NT2/D1 (cell line): ENCODE measurements at regions not wholly inside any gene's neighbourhood (a gene's known extent, or its start where the extent isn't known, plus 50 kb on each side); places are given as distances from the start of the nearest gene placed in this dataset.
"Not testable (repeated sequence)": the region's sequence is repeated elsewhere in the genome, so short reads cannot be mapped to it uniquely, and the experiment has no call there.

ENCODE experiments used
- DNase-seq: peaks from one replicate; pipeline ENCODE4 v3.0.0-alpha.2; 2011; ENCODE audit warnings: low read depth, low spot score
- H3K27me3 ChIP-seq: 2 replicates; pipeline ENCODE4 v1.6.0; 2011; ENCODE audit warnings: mild to moderate bottlenecking; ENCODE audit not compliant: insufficient read length, insufficient read depth
- H3K36me3 ChIP-seq: 2 replicates; pipeline ENCODE4 v1.6.1; 2011; ENCODE audit warnings: mild to moderate bottlenecking, low read length, mixed read lengths; ENCODE audit not compliant: insufficient read depth, insufficient read length
- H3K4me1 ChIP-seq: 2 replicates; pipeline ENCODE4 v1.5.1; 2011; ENCODE audit not compliant: insufficient read depth, insufficient read length
- H3K4me3 ChIP-seq: 2 replicates; pipeline ENCODE4 v1.5.1; 2011; ENCODE audit warnings: low read depth; ENCODE audit not compliant: insufficient read length
- H3K9ac ChIP-seq: 2 replicates; pipeline ENCODE4 v1.6.0; 2011; ENCODE audit warnings: low read depth; ENCODE audit not compliant: insufficient read length
- H3K9me3 ChIP-seq: 2 replicates; pipeline ENCODE4 v1.5.1; 2011; ENCODE audit warnings: mild to moderate bottlenecking, low read length; ENCODE audit not compliant: insufficient read depth
- SUZ12 ChIP-seq: IDR thresholded peaks from 2 replicates; pipeline ENCODE4 v1.6.1; 2011; ENCODE audit not compliant: insufficient read length, insufficient read depth; ENCODE audit errors: extremely low read depth
- YY1 ChIP-seq: IDR thresholded peaks from 2 replicates; pipeline ENCODE4 v1.6.1; 2011; ENCODE audit not compliant: insufficient read length, insufficient read depth
- ZNF274 ChIP-seq: IDR thresholded peaks from 2 replicates; pipeline ENCODE4 v1.6.1; 2011; ENCODE audit warnings: mild to moderate bottlenecking, low read depth, low read length

DNA sequence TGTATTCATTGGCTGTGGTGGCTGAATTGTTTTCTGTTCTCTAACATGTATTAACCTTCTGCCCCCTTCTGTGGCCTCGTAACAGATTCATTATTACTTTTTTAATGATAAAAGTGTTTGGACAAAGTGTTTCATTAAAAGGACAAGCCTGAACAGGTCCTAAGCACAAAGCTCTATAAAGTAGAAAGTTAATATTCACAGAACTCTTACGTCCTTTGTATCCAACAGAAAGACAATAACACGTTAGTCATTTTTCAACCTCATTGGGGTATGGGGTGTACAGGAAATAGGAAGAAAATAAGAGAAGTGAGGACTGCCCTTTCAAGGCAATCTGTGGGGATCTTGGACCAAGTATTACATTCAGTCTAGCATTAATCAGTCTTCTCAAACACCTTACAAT, 105.5 kb upstream of the RGPD4 start:
- Histone ChIP-seq H3K9me3 (no peaks in the 10 kb centered on the region), H3K4me3 (no peak overlapping the region), H3K9ac (no peak overlapping the region), H3K36me3 (no peaks in the 10 kb centered on the region), H3K27me3 (no peaks in the 10 kb centered on the region), H3K4me1 (no peaks in the 10 kb centered on the region)
- no peak for TF ChIP-seq YY1
- no peak for TF ChIP-seq SUZ12
- TF ChIP-seq ZNF274: no peak
- DNase-seq: no peak

DNA sequence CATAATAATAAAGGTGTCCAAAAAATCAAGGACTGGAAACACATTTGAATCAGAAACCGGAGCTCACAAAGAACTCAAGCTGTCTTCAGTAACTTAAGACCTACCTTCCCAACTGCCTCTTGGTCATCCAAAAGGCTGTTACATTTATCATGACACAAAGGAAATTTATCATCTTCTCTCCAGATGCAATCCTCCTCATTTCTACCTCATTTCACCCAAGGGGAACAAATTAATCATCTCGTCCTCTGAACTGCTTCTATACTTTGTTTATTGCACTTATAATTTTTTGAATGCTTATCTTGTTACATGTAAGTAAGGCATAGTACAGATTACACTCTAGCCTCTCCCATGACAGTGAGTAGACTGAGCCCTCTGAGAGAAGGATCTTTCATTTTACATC, 105.1 kb upstream of the RGPD4 start:
- H3K9me3 ChIP-seq: no peaks in the 10 kb centered on the region
- H3K9ac ChIP-seq: no peak overlapping the region
- H3K27me3 ChIP-seq: no peaks in the 10 kb centered on the region
- TF ChIP-seq SUZ12: no peak
- TF ChIP-seq YY1: no peak
- no peak for TF ChIP-seq ZNF274
- H3K4me3 ChIP-seq: no peak overlapping the region
- H3K36me3 ChIP-seq: no peaks in the 10 kb centered on the region
- no peak for DNase-seq
- H3K4me1 ChIP-seq: no peaks in the 10 kb centered on the region

DNA sequence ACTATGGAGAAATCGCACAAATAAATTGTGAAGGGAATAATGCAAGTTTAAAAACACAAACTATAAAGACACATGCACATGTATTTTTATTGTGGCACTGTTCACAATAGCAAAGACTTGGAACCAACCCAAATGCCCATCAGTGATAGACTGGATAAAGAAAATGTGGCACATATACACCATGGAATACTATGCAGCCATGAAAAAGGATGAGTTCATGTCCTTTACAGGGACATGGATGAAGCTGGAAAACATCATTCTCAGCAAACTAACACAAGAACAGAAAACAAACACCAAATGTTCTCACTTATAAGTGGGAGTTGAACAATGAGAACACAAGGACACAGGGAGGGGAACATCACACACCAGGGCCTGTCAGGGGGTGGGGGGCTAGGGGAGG, 100.9 kb upstream of the RGPD4 start:
- not testable (repeated sequence) for H3K36me3 ChIP-seq, H3K4me3 ChIP-seq

DNA sequence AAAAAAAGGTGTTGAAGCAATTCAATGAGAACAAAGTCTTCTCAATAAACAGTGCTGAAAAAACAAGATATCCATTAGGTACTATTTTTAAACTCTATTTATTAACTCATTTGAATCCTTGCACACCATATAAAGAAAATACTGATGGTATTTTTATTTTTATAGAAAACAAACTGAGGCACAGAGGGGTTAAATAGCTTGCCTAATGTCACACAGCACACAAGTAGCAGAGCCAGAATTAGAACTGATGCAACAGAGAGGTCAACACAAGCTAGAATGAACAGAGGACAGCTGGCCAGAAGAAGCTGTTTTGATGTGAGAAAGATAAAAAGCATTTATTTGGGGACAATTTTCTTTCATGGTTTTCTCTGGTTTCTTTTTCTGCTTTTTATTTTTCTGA, 99.4 kb upstream of the RGPD4 start:
- no peak for DNase-seq
- no peak for TF ChIP-seq YY1
- TF ChIP-seq SUZ12: no peak
- no peak for TF ChIP-seq ZNF274
- Histone ChIP-seq H3K36me3 (no peaks in the 10 kb centered on the region), H3K4me3 (no peak overlapping the region), H3K9ac (no peak overlapping the region), H3K9me3 (no peaks in the 10 kb centered on the region), H3K27me3 (no peaks in the 10 kb centered on the region), H3K4me1 (no peaks in the 10 kb centered on the region)

More for the DNA sequence above, 100.9 kb upstream of the RGPD4 start:
- not testable (repeated sequence) for H3K9me3 ChIP-seq, DNase-seq, H3K27me3 ChIP-seq, H3K9ac ChIP-seq, H3K4me1 ChIP-seq

DNA sequence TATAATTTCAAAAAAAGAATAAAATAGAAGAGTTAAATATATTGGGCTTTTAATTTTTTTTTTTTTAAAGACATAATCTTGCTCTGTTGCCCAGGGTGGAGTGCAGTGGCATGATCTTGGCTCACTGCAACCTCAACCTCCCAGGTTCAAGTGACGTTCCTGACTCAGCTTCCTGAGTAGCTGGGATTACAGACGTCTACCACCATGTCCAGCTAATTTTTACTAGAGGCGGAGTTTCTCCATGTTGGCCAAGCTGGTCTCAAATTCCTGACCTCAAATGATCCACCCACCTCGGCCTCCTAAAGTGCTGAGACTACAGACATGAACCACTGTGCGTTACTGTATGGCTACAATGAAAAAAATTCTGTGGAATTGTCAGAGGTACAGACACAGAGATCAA, 98.1 kb upstream of the RGPD4 start:
- H3K4me1 ChIP-seq: no peaks in the 10 kb centered on the region
- H3K9me3 ChIP-seq: no peaks in the 10 kb centered on the region
- no peaks in the 10 kb centered on the region for H3K27me3 ChIP-seq
- DNase-seq: no peak
- H3K4me3 ChIP-seq: no peak overlapping the region
- H3K36me3 ChIP-seq: no peaks in the 10 kb centered on the region
- TF ChIP-seq ZNF274: no peak
- TF ChIP-seq SUZ12: no peak
- no peak for TF ChIP-seq YY1
- no peak overlapping the region for H3K9ac ChIP-seq

DNA sequence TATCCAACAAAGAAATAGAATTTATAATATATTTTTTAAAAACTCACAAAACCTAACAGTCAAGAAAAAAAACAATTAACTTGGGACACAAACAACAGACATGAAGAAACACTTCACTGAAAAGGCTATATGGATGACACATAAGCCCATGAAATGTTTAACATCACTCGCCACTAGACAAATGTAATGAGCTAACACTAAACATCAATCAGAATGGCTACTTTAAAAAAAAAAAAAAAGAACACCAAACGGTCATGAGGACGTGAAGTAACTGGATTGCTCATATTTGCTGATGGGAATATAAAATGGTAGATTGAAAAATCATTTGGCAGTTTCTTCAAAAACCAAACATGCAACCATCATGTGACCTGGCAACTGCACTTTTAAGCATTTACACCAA, 97.3 kb upstream of the RGPD4 start:
- H3K4me1 ChIP-seq: no peaks in the 10 kb centered on the region
- DNase-seq: no peak
- H3K27me3 ChIP-seq: no peaks in the 10 kb centered on the region
- H3K9me3 ChIP-seq: no peaks in the 10 kb centered on the region
- no peaks in the 10 kb centered on the region for H3K36me3 ChIP-seq
- no peak for TF ChIP-seq YY1
- no peak for TF ChIP-seq ZNF274
- no peak for TF ChIP-seq SUZ12
- H3K4me3 ChIP-seq: no peak overlapping the region
- H3K9ac ChIP-seq: no peak overlapping the region

DNA sequence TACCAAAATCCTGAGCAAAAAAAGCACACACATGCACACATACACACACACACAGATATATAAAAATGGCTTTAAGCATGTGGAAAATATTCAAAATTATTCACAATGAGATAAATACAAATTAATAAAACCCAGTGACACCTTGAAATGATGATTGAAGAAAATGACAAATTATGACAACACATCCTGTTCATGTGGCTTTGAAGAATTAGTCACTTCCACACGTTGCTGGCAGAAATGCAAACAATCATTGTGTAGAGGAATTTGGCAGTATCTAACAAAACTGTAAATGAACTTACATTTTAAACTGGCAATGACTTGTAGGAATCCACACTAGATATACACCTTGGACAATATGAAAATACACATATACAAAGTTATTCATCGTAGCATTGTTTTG, 95.8 kb upstream of the RGPD4 start:
- H3K9me3 ChIP-seq: no peaks in the 10 kb centered on the region
- TF ChIP-seq ZNF274 (no peak), SUZ12 (no peak), YY1 (no peak)
- no peaks in the 10 kb centered on the region for H3K27me3 ChIP-seq
- no peak for DNase-seq
- no peak overlapping the region for H3K4me3 ChIP-seq
- no peak overlapping the region for H3K9ac ChIP-seq
- H3K36me3 ChIP-seq: no peaks in the 10 kb centered on the region
- no peaks in the 10 kb centered on the region for H3K4me1 ChIP-seq

DNA sequence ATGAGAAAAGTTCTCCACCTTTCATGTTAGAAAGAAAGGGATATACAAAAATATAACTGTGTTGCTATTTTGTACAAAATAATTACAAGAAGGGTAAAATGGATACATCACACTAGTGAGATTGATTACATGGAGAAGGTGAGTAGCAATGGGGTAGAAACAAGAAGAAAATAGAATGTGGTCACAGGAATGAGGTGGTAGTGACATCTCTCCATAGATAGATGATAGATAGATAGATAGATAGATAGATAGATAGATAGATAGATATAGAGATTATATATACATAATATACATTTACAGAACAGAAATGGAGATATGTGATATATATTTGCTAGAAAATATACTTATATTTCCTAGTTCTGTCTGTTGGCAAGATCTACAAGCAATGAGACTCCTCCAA, 95.3 kb upstream of the RGPD4 start:
- Histone ChIP-seq H3K9me3 (no peaks in the 10 kb centered on the region), H3K4me3 (no peak overlapping the region), H3K9ac (no peak overlapping the region), H3K36me3 (no peaks in the 10 kb centered on the region), H3K4me1 (no peaks in the 10 kb centered on the region), H3K27me3 (no peaks in the 10 kb centered on the region)
- no peak for DNase-seq
- TF ChIP-seq YY1: no peak
- no peak for TF ChIP-seq ZNF274
- TF ChIP-seq SUZ12: no peak
